GM18499 (cell line): ENCODE measurements at regions not wholly inside any gene's neighbourhood (a gene's known extent, or its start where the extent isn't known, plus 50 kb on each side); places are given as distances from the start of the nearest gene placed in this dataset.

Experiments used
- ATAC-seq: cut with Tn5 transposase; IDR thresholded peaks from one replicate; pipeline ENCODE4 v1.9.1; 2021; ENCODE audit warnings: moderate number of reproducible peaks; ENCODE audit not compliant: insufficient read depth, unreplicated experiment

- ATAC-seq: no peak
These were observed 109.0 kb downstream of the HFE start for GRCh38 chr6:26195924-26196845.

DNA sequence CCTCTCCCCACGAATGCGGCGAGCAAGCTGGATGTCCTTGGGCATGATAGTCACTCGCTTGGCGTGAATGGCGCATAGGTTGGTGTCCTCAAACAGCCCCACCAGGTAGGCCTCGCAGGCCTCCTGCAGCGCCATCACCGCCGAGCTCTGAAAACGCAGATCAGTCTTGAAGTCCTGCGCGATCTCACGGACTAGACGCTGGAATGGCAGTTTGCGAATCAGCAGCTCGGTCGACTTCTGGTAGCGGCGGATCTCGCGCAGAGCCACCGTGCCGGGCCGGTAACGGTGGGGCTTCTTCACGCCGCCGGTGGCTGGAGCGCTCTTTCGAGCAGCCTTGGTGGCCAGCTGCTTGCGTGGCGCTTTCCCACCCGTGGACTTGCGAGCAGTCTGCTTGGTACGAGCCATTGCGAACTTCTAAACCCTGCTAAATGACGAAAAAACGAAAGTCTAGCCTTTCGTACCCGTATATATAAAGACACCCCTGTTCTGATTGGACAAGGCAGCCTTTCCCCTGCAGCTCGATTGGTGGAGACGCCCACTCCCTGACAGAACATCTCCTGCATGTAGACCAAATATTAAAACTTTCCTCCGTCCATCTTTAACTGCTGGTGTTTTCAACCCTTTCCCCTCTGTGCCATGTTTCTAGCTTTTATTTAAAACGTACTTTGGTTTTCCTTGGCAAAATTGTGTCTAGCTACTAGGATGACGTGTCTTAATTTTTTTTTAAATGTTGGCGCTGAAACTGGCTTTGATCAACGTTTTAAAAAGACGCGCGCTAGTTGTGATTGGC, 109.8 kb downstream of the HFE start:
- peak; percentile 17 for ATAC-seq

GRCh38 chr6:26197636-26197932, 110.4 kb downstream of the HFE start:
- ATAC-seq: no peak

DNA sequence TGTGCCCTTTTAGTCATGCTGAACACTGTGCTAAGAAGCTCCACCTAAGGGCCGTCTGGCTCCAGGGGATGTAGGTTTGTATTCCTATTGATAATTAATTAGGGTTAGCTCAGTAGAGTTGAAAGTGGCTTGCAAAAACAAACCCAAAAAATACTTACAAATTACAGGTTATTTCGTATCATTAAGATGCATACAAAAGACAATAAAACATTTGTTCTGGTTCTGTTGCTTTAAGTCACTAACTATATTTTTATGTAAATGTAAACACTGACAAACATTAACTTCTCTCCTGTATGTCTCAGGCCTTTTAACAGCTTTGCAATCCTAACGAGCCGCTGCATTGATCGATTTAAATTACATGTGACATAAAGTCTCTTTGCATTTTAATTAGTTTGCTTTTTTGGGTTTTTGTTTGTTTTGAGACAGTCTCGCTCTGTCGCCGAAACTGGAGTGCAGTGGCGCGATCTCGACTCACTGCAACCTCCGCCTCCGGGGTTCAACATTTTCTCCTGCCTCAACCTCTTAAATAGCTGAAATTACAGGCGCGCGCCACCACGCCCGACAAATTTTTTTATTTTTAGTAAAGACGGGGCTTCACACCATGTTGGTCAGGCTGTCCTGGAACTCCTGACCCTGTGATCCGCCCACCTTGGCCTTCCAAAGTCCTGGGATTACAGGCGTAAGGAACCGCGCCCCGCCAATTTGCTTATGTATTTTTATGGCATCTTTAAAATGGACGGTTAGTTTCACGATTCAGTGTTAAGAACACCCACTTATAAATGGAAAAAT, 110.9 kb downstream of the HFE start:
- no peak for ATAC-seq

DNA sequence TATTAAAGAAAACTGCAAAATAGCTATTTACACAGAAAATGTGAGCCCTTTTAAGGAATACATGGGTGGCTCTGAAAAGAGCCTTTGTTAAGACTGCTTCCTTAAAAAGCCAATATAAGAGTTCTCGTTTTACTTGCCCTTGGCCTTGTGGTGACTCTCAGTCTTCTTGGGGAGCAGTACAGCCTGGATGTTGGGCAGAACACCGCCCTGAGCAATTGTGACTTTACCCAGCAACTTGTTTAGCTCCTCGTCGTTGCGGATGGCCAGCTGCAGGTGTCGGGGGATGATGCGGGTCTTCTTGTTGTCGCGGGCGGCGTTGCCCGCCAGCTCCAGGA, 111.5 kb downstream of the HFE start:
- ATAC-seq: peak; percentile 0

GRCh38 chr6:26199057-26199772, 112.0 kb downstream of the HFE start:
- peak; percentile 39 for ATAC-seq

GRCh38 chr6:26199773-26200764, 112.8 kb downstream of the HFE start:
- no peak for ATAC-seq

- no peak for ATAC-seq
These were observed 113.9 kb downstream of the HFE start for GRCh38 chr6:26200918-26201721.

- no peak for ATAC-seq
These were observed 115.0 kb downstream of the HFE start for GRCh38 chr6:26202201-26202611.

GRCh38 chr6:26202811-26203583, 115.8 kb downstream of the HFE start:
- no peak for ATAC-seq

DNA sequence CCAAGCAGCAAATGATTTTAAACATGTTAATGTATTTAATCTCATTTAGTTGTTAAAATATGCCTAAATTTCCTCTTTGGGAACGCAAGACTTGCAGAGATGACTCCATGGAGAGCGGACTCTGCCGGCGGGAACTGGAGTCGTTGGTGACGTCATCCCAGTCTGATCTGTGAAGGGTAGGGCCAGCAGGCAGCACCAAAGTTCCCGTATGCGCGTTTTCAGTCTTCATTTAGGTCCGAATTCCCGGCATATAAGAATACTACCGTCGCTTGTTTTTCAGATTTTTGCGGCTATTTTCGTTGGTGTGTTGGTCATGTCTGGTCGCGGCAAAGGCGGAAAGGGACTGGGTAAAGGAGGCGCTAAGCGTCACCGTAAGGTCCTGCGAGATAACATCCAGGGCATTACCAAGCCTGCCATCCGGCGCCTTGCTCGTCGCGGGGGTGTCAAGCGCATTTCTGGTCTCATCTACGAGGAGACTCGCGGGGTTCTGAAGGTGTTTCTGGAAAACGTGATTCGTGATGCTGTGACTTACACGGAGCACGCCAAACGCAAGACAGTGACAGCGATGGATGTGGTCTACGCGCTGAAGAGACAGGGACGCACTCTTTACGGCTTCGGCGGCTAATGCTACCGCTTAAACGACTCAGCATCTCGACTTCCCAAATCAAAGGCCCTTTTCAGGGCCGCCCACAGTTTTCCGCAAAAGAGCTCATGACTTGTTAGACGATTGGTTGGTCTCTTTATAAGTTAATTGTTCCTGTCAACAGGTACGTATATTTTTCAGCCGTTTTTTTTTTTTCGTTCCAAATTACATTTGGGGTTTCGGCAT, 117.3 kb downstream of the HFE start:
- peak; percentile 34 for ATAC-seq

GRCh38 chr6:26205161-26205624, 118.0 kb downstream of the HFE start:
- ATAC-seq: no peak

DNA sequence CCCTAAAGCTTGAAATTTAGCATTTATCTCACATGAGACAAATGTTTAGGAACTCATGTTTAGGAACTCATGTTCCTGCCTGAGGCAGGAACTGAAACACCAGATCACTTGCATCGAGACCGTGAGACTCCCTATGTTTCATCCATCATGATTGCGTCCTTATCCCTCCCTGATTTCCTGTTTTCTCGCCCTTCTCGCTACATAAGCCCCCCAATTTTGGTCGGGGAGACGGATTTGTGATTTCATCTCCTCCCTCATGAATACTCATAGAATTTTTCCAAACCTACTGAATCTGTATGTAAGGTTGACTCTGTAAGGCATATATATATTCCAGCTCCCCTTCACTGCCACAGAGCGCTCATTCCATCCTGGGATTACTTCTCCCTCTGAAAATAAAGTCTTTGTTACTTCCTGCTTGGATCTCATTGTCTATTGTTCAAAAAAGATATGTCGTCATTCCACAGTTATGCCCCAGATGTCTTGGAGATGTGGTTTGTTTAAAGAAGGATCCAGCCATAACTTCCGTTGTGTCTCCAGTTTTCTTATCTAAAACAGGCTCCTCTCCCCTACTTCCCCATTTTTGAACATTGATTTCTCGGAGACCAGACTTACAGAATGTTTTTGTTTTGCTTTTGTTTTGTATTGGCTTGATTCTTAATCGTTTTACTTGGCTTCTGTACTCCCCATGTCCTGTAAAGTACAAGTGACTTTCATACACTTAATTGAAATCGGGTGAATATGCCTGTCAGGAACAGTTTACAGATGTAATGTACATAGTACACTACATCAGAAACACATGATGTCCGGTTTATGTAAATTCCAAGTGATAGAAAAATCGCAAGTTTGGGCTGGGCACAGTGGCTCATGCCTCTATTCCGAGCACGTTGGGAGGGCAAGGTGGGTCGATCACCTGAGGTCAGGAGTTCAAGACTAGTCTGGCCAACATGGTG, 118.7 kb downstream of the HFE start:
- no peak for ATAC-seq

- ATAC-seq: no peak
These were observed 119.9 kb downstream of the HFE start for GRCh38 chr6:26206868-26207801.
